Stomach smooth muscle (tissue), 2 donors: ENCODE measurements at regions not wholly inside any gene's neighbourhood (a gene's known extent, or its start where the extent isn't known, plus 50 kb on each side); places are given as distances from the start of the nearest gene placed in this dataset.
"Not testable (repeated sequence)": the region's sequence is repeated elsewhere in the genome, so short reads cannot be mapped to it uniquely, and the experiment has no call there.

Source experiments
- H3K27ac ChIP-seq: one replicate; pipeline ENCODE4 v1.7.0; 2013; ENCODE audit warnings: mild to moderate bottlenecking, low read length, inconsistent platforms
- H3K27me3 ChIP-seq, 2 donors: one replicate each; pipeline ENCODE4 v1.7.0; 2013; ENCODE audit warnings: low read length in 2 of 2; ENCODE audit not compliant: insufficient read depth in 2 of 2, control insufficient read depth in 1 of 2
- H3K36me3 ChIP-seq, 2 donors: one replicate each; pipeline ENCODE4 v1.7.0; 2013; ENCODE audit warnings: low read length in 2 of 2; ENCODE audit not compliant: control insufficient read depth in 2 of 2, insufficient read depth in 2 of 2
- H3K4me1 ChIP-seq: one replicate; pipeline ENCODE4 v1.7.0; 2013; ENCODE audit warnings: low read length; ENCODE audit not compliant: control insufficient read depth, insufficient read depth
- H3K4me3 ChIP-seq, 2 donors: one replicate each; pipeline ENCODE4 v1.7.0; 2013; ENCODE audit warnings: low read length in 2 of 2
- H3K9ac ChIP-seq, 2 donors: one replicate each; pipeline ENCODE4 v1.7.0; 2013; ENCODE audit warnings: low read length in 2 of 2, mild to moderate bottlenecking in 1 of 2
- H3K9me3 ChIP-seq, 2 donors: one replicate each; pipeline ENCODE4 v1.7.0; 2013; ENCODE audit warnings: low read length in 2 of 2; ENCODE audit not compliant: control insufficient read depth in 2 of 2
- donor health status: healthy.
- donor health status: Pancreatic carcinoma.

DNA sequence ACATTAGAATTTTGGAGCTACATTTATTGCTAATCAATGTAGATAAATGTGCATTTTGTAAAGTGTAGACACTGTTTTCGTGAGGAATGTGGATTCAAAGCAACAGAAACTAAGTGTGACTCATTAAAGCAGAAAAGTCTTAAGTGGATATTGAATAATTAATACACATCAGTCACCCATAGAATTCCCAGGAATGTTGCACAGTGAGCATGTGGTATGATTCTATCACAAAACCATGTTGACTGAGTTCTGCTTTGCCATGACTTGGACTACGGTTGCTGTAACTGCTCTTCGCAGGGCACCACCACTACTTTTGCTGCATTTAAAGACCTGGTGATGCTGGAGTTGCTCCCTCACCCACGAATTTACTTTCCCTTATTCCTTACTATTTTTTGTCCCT, 471.8 kb downstream of the KCNT2 start:
- Histone ChIP-seq H3K27me3 (no peaks in the 10 kb centered on the region), H3K9me3 (no peaks in the 10 kb centered on the region), H3K4me1 (no peaks in the 10 kb centered on the region), H3K27ac (no peak overlapping the region), H3K4me3 (no peak overlapping the region), H3K36me3 (no peaks in the 10 kb centered on the region), H3K9ac (no peak overlapping the region)

DNA sequence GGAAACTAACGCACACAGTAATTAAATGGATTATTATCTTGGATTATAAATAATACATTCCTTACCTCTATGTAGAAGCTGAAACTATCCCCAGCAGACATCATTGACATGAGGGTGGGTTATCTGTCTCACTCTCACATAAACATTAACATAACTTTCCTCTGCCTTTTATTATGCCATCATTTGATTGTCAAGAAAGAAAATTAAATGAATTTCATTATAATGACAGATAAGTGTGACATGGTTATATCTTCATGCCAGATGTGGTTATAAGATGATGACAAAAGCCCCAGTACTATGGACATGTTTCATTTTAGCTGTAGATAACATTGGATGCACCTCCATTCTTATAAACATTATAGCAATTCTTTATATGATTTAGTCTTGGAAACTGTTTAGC, 476.5 kb downstream of the KCNT2 start:
- no peaks in the 10 kb centered on the region for H3K36me3 ChIP-seq
- H3K4me1 ChIP-seq, result no peaks in the 10 kb centered on the region
- H3K4me3 ChIP-seq, result no peak overlapping the region
- H3K27me3 ChIP-seq, result no peaks in the 10 kb centered on the region
- no peaks in the 10 kb centered on the region for H3K9me3 ChIP-seq
- no peak overlapping the region for H3K9ac ChIP-seq
- no peak overlapping the region for H3K27ac ChIP-seq

DNA sequence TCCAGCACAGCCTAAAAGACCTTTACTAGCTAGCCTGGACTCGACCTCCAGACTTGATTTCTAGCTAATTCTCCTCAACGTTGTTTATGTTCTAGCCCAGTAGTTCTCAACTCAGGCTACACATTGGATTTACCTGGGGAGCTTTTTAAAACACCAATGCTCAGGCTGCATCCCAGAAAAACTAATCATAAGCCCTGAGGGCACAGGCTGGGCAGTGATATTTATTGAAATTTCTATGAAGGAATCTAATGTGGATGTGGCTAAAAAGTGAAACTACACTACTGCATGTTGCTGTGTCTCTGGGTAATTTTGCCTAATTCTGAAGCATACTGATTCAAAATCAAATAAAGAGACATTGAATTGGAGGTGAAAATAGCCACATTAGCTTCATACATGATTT, 479.4 kb downstream of the KCNT2 start:
- no peak overlapping the region for H3K4me3 ChIP-seq
- H3K27me3 ChIP-seq, result no peaks in the 10 kb centered on the region
- H3K36me3 ChIP-seq, result no peaks in the 10 kb centered on the region
- H3K9me3 ChIP-seq, result no peaks in the 10 kb centered on the region
- H3K9ac ChIP-seq, result no peak overlapping the region
- no peak overlapping the region for H3K27ac ChIP-seq
- no peaks in the 10 kb centered on the region for H3K4me1 ChIP-seq

DNA sequence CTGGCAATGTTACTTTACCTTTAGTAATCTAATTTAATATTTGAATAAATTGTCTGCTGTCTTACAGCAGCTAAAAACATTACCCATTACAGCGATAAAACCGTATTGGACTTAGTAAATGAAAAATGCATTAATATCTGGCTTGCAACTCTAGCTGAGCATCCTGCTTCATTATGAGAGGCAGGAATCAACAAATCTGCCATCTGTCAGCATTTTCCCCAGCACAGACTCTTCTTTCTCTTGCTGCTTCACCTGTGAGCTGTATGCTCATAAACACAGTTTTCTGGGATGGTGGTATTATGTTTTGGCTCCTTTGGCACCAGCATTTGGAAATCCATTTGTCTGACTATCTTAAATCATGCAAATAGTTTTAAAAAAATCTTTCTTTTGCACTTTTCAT, 487.1 kb downstream of the KCNT2 start:
- Histone ChIP-seq H3K4me3 (no peak overlapping the region), H3K27me3 (no peaks in the 10 kb centered on the region), H3K27ac (no peak overlapping the region), H3K9ac (no peak overlapping the region), H3K4me1 (no peaks in the 10 kb centered on the region), H3K36me3 (no peaks in the 10 kb centered on the region), H3K9me3 (no peaks in the 10 kb centered on the region)

DNA sequence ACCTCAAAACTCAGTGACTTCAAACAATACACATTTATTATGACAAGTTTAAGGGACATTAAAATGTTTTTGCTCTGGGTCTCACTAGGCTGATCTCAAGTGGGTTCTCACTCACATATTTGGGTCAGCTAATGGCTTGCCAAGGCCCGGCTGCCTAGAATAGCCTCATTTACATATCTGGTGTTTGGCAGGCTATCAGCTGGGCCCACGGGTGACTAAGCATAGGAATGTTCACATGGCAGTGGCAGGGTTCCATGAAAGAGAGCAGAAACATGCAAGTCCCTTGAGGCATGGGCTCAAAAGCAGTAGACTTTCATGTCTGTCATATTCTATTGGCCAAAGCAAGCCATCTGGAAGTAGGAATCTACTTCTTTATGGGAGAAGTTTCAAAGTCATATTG, 492.6 kb downstream of the KCNT2 start:
- no peaks in the 10 kb centered on the region for H3K27me3 ChIP-seq
- H3K27ac ChIP-seq, result no peak overlapping the region

DNA sequence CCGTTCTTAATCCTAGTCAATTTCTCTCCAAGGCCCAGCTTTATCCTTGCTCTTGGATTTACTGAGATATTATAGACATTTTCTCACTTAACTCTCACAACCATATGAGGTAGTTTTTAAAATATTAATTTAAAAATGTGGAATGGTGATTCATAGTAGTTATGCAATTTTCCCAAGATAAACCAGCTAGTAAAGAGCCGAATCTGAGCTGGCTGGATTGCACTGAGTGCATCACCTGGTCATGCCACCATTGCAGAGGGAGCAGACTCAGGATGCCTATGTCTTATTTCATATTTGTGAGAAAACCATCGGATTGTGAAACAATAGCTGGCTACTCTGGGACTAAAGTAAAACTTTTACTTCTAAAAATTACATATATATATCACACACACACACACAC, 494.0 kb downstream of the KCNT2 start:
- no peaks in the 10 kb centered on the region for H3K27me3 ChIP-seq
- H3K9me3 ChIP-seq, result no peaks in the 10 kb centered on the region
- no peak overlapping the region for H3K4me3 ChIP-seq
- no peaks in the 10 kb centered on the region for H3K36me3 ChIP-seq
- H3K9ac ChIP-seq, result no peak overlapping the region
- no peak overlapping the region for H3K27ac ChIP-seq
- H3K4me1 ChIP-seq, result no peaks in the 10 kb centered on the region

More for the DNA sequence above, 492.6 kb downstream of the KCNT2 start:
- Histone ChIP-seq H3K4me1 (no peaks in the 10 kb centered on the region), H3K9me3 (no peaks in the 10 kb centered on the region), H3K4me3 (no peak overlapping the region), H3K9ac (no peak overlapping the region), H3K36me3 (no peaks in the 10 kb centered on the region)

DNA sequence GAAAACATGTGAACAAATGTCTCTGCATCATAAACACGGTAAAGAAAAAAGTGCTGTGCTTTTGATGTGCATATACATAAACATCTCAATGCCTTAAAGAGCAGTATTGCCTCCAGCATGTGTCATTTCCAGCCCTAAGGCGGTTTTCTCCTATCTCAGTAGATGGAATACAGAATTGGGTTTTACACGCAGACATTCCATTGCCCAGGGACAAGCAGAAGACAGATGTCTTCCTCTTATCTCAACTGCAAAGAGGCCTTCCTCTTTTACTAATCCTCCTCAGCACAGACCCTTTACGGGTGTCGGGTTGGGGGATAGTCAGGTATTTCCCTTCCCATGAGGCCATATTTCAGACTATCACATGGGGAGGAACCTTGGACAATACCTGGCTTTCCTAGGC, 499.2 kb downstream of the KCNT2 start:
- H3K9ac ChIP-seq, H3K27ac ChIP-seq, H3K36me3 ChIP-seq, H3K4me1 ChIP-seq, H3K9me3 ChIP-seq, H3K4me3 ChIP-seq, H3K27me3 ChIP-seq: not testable (repeated sequence)

DNA sequence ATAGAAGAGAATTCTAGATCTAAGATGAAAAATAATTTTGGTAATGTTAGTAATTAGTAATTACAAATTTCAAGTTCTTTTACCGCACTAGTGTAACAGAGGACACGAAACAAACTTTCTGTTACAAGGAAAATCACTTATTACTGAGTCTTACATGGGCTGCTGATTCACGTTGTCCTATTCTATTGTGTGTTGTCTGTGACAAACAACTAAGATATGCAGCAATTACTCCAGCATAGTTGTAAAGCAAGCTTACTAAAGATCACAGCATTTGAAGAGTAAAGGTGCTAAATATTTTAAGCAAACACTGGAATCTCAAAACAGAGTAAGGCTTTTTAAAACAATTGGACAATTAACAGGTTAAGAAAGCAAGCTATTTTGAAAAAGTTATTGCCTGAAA, 502.3 kb downstream of the KCNT2 start:
- H3K4me3 ChIP-seq, result no peak overlapping the region
- no peak overlapping the region for H3K9ac ChIP-seq
- no peaks in the 10 kb centered on the region for H3K27me3 ChIP-seq
- no peaks in the 10 kb centered on the region for H3K4me1 ChIP-seq
- no peak overlapping the region for H3K27ac ChIP-seq
- no peaks in the 10 kb centered on the region for H3K9me3 ChIP-seq
- no peaks in the 10 kb centered on the region for H3K36me3 ChIP-seq

DNA sequence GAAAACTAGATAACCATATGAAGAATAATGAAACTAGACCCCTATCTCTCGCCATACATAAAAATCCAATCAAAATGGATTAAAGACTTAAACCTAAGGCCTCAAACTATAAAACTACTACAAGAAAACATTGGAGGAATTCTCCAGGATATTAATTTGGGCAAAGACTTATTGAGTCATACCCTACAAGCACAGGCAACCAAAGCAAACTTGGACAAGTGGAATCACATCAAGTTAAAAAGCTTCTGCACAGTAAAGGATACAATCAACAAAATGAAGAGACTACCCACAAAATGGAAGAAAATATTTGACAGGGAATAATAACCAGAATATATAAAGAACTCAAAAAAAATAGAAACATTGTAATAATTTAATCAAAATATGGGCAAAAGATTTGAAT, 505.4 kb downstream of the KCNT2 start:
- H3K4me3 ChIP-seq, result no peak overlapping the region

DNA sequence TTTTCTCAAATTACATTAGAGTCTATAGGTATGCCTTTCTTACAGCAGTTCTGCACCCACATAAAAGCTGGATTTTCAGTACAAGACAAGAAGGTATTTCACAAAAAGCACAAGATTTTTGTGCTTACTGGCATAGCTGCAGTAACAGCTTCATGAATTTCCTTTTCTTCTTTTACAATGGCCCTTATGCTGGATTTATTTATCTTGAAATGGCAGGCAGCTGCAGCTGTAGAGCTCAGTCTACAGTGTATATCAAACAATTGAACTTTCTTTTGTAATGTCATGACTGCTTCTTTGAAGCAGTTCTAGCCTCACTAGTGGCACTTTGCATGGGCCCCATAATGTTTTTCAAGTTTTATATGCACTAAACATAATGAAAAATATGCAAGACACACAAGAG, 510.2 kb downstream of the KCNT2 start:
- H3K27ac ChIP-seq, result no peak overlapping the region
- H3K9ac ChIP-seq, result no peak overlapping the region
- H3K36me3 ChIP-seq, result no peaks in the 10 kb centered on the region
- H3K4me3 ChIP-seq, result no peak overlapping the region
- no peaks in the 10 kb centered on the region for H3K27me3 ChIP-seq
- no peaks in the 10 kb centered on the region for H3K9me3 ChIP-seq
- H3K4me1 ChIP-seq, result no peaks in the 10 kb centered on the region

More for the DNA sequence above, 505.4 kb downstream of the KCNT2 start:
- H3K4me1 ChIP-seq, result no peaks in the 10 kb centered on the region
- no peak overlapping the region for H3K9ac ChIP-seq
- H3K27ac ChIP-seq, result no peak overlapping the region
- no peaks in the 10 kb centered on the region for H3K36me3 ChIP-seq
- no peaks in the 10 kb centered on the region for H3K9me3 ChIP-seq
- H3K27me3 ChIP-seq, result no peaks in the 10 kb centered on the region

DNA sequence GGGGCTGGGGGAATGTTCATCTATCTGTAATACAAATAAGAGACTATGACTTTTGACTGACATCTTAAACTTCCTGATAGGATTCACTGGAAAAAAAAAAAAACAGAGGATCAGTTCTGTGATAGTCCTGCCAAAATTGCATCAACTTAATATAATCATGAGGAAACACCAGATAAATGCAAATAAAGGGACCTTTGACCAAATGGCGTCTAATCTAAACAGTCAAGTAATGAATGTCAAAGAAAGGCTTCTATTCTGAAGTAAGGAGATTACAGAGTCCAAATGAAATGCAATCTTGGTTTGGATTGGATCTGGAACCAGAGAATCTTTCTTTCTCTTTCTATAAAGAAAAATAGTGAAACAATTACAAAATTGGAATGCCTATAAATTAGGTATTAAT, 513.4 kb downstream of the KCNT2 start:
- Histone ChIP-seq H3K9ac (no peak overlapping the region), H3K4me1 (no peaks in the 10 kb centered on the region), H3K27ac (no peak overlapping the region), H3K27me3 (no peaks in the 10 kb centered on the region), H3K4me3 (no peak overlapping the region), H3K9me3 (no peaks in the 10 kb centered on the region), H3K36me3 (no peaks in the 10 kb centered on the region)
